ENCODE measurements at regions not wholly inside any gene's neighbourhood (a gene's known extent, or its start where the extent isn't known, plus 50 kb on each side); places are given as distances from the start of the nearest gene placed in this dataset.
"Not testable (repeated sequence)": the region's sequence is repeated elsewhere in the genome, so short reads cannot be mapped to it uniquely, and the experiment has no call there.

DNA sequence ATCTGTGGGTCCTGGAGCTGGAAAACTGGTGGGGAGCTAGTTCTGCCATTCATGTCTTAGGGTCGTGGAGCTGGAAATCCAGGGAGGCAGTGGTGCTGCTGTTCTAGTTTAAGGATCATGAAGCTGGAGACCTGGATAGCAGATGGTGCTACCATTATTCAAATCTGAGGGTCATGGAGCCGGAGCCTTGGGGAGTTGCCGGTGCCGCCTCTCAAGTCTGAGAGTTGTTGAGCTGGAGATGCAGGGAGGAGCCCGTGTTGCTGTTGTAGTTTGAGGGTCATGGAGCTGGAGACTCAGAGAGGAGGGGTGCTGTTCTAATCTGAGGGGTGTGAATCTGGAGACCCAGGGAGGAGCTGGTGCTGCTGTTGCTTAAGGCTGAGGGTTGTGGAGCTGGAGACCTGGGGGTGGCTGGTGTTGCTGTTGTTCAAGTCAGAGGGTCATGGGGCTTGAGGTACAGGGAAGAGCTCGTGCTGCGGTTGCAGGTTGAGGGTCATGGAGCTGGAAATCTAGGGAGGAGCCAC lies 86.0 kb upstream of the ZNF479 start:
- Mint-ChIP-seq H3K36me3 (ENCODE audit: low read depth) (peaks cover 14% of the 10 kb centered on the region), H3K4me3 (no peak overlapping the region), H3K27ac (no peak overlapping the region), H3K27me3 (no peaks in the 10 kb centered on the region), H3K9me3 (peaks cover 71% of the 10 kb centered on the region), H3K4me1 (no peaks in the 10 kb centered on the region)
- no peak for ATAC-seq
- no peak for DNase-seq

DNA sequence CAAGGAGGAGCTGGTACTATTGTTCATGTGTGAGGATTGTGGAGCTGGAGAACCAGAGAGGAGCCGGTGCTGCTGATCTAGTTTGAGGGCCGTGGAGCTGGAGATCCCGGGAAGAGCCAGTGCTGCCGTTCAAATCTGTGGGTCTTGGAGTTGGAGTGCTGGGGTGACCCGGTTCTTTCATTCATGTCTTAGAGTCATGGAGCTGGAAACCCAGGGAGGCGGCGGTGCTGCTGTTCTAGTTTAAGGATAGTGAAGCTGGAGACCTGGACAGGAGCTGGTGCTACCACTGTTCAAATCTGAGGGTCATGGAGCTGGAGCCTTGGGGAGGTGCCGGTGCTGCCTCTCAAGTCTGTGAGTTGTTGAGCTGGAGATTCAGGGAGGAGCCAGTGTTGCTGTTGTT lies 88.5 kb upstream of the ZNF479 start:
- peaks cover 64% of the 10 kb centered on the region for H3K9me3 Mint-ChIP-seq
- no peaks in the 10 kb centered on the region for H3K4me1 Mint-ChIP-seq
- peaks cover 14% of the 10 kb centered on the region for H3K36me3 Mint-ChIP-seq (ENCODE audit: low read depth)
- no peak for ATAC-seq
- H3K27ac Mint-ChIP-seq = no peak overlapping the region
- no peak overlapping the region for H3K4me3 Mint-ChIP-seq
- no peak for DNase-seq
- H3K27me3 Mint-ChIP-seq = no peaks in the 10 kb centered on the region

DNA sequence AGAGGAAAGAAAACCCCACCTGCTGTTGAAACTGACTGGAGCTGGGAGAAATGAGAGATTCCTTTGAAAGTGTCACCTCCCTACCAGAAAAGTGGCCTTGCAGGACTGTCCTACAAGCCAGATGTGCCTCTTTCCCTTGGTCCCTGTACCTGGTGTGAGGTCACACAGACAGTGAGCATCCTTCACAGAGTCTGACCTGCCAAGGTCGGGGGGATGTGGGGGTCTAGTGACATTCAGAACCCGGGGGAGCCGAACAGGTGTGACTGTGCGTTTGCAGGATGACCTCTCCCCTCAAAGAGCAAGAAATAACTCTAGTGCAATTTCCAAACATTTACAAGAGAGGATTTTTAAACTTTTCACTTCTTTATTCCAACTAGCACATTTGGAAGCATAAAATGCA lies 93.4 kb upstream of the ZNF479 start:
- DNase-seq (no peak), ATAC-seq (no peak)
- peaks cover 39% of the 10 kb centered on the region for H3K9me3 Mint-ChIP-seq
- H3K27ac Mint-ChIP-seq = no peak overlapping the region
- H3K4me1 Mint-ChIP-seq = no peaks in the 10 kb centered on the region
- no peaks in the 10 kb centered on the region for H3K27me3 Mint-ChIP-seq
- no peak overlapping the region for H3K4me3 Mint-ChIP-seq
- H3K36me3 Mint-ChIP-seq (ENCODE audit: low read depth) = no peaks in the 10 kb centered on the region

DNA sequence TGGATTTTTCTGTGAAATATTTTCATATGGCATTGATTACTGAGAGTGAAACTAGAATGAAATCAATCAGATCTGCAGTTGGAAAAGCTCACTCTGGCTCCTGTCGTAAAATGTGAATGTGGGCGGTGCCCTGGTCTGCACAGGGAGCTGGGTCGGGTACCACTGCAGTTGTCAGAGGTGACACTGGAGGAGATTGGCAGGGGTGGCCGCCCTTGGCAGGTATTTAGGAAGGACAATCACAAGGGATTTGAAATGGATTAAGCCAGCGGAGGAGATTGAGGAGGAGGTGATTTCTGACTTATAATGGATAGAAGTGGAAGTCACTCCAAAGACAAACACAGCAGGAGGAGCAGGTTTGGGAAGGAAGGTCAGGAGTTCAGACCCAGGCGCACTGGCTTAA lies 109.0 kb upstream of the ZNF479 start:
- DNase-seq; H3K4me1 Mint-ChIP-seq; H3K27me3 Mint-ChIP-seq; H3K36me3 Mint-ChIP-seq (ENCODE audit: low read depth); H3K27ac Mint-ChIP-seq; H3K4me3 Mint-ChIP-seq; ATAC-seq: not testable (repeated sequence)
- H3K9me3 Mint-ChIP-seq = peaks cover 37% of the 10 kb centered on the region

DNA sequence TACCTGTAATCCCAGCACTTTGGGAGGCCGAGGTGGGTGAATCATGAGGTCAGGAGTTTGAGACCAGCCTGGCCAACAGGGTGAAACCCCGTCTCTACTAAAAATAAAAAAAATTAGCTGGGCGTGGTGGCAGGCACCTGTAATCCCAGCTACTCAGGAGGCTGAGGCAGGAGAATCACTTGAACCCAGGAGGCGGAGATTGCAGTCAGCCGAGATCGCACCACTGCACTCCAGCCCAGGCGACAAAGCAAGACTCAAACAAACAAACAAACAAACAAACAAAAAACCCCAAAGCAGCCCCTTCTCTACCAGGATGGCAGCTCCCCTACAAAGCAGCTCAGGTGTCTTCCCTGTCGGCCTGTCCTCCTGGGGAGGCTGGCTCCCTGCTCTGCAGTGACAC lies 111.3 kb upstream of the ZNF479 start:
- not testable (repeated sequence) for H3K27ac Mint-ChIP-seq; H3K4me1 Mint-ChIP-seq; H3K4me3 Mint-ChIP-seq; H3K36me3 Mint-ChIP-seq (ENCODE audit: low read depth); ATAC-seq; DNase-seq; H3K27me3 Mint-ChIP-seq
- H3K9me3 Mint-ChIP-seq = peaks cover 38% of the 10 kb centered on the region

DNA sequence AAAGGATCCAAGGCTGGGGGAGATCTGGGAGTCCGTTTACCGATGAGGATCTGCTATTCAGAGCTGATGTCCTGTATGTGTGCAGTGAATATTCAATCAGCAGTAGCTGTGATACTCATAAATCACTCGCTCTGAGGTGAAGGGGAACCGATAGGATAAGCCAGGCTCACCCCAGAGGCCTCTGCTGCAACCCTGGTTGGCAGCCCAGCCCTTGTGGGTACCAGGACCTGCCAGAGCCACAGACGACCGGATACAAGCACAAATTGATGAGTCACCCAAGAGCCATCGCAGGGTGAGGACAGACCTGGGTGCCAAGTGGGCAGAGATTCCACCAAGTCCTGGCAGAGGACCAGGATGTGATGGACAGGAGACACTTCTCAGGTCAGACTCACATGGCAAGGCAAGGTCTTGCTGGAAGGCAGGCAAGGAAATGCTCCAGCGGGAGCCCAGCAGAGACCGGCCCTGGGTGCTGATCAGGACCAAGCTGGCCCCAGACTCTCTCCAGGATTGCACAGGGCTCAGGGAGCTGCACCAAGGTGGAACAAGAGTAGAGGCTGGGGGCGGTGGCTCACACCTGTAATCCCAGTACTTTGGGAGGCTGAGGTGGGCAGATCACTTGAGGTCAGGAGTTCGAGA lies 112.2 kb upstream of the ZNF479 start:
- H3K27me3 Mint-ChIP-seq; ATAC-seq; H3K27ac Mint-ChIP-seq; H3K4me1 Mint-ChIP-seq; DNase-seq; H3K4me3 Mint-ChIP-seq; H3K36me3 Mint-ChIP-seq (ENCODE audit: low read depth): not testable (repeated sequence)
- H3K9me3 Mint-ChIP-seq = peaks cover 39% of the 10 kb centered on the region

DNA sequence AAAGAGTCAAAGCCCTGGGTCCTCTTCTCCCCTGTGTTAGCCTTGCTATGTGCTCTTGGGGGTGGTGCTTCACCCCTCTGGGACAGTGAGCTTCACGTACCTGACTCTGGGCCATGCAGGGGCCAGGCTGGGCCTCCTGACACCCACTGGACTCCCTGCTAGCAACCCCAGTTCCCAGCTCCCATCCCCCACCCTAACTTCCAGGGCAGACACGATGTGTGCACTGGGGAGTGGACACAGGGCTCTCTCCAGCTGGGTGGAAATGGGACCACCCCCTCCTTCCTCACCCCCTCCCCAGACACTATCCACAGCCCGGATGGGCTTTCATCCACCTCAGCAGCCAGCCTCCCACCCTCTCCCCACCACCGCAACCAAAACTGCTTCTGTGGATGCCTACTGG lies 113.0 kb upstream of the ZNF479 start:
- no peak overlapping the region for H3K27ac Mint-ChIP-seq
- ATAC-seq = no peak
- no peaks in the 10 kb centered on the region for H3K4me1 Mint-ChIP-seq
- no peak for DNase-seq
- H3K4me3 Mint-ChIP-seq = no peak overlapping the region
- no peaks in the 10 kb centered on the region for H3K27me3 Mint-ChIP-seq
- peaks cover 4% of the 10 kb centered on the region for H3K36me3 Mint-ChIP-seq (ENCODE audit: low read depth)
- peaks cover 39% of the 10 kb centered on the region for H3K9me3 Mint-ChIP-seq

DNA sequence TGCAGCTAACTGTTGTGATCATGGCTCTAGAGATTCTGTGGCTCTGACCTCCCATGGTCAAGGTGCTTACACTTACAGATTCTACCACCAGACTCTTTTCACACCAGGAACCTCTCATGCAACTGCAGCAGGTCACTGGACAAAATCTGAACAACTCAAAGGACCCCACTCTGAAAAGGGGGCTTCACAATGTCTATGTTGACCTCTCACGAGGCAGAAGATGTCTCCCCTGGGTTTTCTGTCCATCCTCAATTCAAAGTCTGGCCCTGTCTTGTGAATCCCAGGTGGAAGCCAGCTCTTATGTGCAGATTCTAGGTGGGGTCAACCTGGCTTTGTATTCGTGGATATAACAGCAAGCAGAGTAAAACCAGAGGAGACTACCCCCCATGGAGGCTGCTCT lies 118.6 kb upstream of the ZNF479 start:
- H3K27me3 Mint-ChIP-seq = no peaks in the 10 kb centered on the region
- no peaks in the 10 kb centered on the region for H3K36me3 Mint-ChIP-seq (ENCODE audit: low read depth)
- no peak overlapping the region for H3K27ac Mint-ChIP-seq
- H3K9me3 Mint-ChIP-seq = peaks cover 20% of the 10 kb centered on the region
- no peak for DNase-seq
- no peaks in the 10 kb centered on the region for H3K4me1 Mint-ChIP-seq
- ATAC-seq = no peak
- H3K4me3 Mint-ChIP-seq = no peak overlapping the region

DNA sequence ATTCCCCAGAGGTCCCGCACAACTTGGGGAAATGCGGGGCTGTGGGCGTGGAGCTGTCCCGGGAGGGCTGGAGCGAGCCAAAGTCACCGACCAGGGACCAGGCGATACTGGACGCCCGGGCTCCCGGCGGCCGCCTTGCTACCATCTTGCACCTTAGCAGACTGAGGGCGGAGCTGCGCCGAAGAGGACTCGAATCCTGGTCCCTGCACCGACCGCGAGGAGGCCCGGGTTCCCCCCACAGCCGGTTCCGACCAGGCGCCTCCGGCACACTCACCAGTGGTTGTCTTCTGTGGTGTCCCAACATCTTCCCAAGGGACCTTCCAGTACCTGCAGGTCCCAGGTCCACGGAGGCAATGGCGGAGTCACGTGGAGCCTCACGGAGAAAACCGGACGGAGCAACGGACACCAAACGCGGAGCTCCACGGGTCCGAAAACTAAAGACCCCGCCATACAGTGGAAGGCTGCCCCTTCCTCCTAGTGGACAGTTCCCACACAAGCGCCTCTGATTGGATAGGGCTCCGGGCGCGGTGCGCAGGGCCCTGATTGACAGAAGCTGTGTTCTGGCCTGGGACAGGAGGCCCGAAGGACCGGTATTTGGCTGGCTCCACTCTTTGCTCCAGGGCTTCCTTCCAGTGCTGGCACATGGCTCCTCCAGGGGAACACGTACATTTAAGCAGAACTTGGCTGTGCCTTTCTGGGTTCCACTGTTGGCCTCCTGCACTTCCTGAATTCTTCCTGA lies 124.6 kb upstream of the ZNF479 start:
- Mint-ChIP-seq H3K4me3 (no peak overlapping the region), H3K4me1 (no peaks in the 10 kb centered on the region), H3K27me3 (no peaks in the 10 kb centered on the region), H3K27ac (no peak overlapping the region), H3K36me3 (ENCODE audit: low read depth) (no peaks in the 10 kb centered on the region), H3K9me3 (peaks cover 6% of the 10 kb centered on the region)
- DNase-seq (no peak), ATAC-seq (no peak)

DNA sequence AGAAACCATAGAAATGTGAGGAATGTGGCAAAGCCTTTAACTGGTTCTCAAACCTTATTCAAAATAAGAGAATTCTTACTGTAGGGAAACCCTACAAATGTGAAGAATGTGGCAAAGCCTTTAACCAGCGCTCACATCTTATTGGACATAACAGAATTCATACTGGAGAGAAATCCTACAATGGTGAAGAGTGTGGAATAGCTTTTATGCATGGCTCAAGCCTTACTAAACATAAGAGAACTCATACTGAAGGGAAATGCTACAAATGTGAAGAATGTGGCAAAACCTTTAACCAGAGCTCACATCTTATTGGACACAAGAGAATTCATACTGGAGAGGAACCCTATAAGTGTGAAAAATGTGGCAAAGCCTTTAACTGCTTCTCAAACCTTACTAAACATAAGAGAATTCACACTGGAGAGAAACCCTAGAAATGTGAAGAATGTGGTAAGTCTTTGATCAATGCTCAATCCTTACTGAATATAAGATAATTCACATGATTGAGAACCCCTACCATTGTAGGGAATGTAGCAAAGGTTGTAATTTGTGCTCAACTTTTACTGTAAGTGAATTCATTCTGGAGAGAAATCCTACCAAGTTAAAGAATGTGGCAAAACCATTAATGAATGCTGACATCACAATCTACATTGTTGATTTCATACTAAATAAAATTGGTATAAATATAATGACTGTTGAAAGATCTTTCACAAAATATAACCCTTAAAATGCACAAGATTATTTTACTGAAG lies 142.5 kb upstream of the ZNF479 start:
- DNase-seq (no peak), ATAC-seq (no peak)
- no peaks in the 10 kb centered on the region for H3K27me3 Mint-ChIP-seq
- no peak overlapping the region for H3K4me3 Mint-ChIP-seq
- no peaks in the 10 kb centered on the region for H3K4me1 Mint-ChIP-seq
- peaks cover 50% of the 10 kb centered on the region for H3K9me3 Mint-ChIP-seq
- H3K27ac Mint-ChIP-seq = no peak overlapping the region
- H3K36me3 Mint-ChIP-seq (ENCODE audit: low read depth) = peaks cover 14% of the 10 kb centered on the region

DNA sequence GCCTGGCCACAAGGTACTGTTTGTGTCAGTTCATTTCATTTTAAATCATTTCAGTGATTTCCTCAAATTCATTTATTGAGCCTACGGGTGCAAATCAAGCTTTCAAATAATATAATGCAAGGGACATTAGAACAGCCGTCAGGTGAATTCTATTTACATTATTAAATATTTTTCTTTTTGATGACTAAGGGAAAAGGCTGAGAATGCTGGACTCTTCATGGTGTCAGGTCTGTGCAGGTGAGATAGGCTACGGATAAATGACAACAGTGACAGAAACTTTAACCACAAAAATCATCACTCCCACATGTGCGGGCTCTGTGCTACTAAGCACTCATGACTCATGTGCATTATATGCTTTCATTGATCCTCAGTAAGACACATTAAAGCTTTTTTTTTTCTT lies 149.2 kb upstream of the ZNF716 start:
- Mint-ChIP-seq H3K4me3 (no peak overlapping the region), H3K27ac (no peak overlapping the region), H3K4me1 (no peaks in the 10 kb centered on the region), H3K36me3 (ENCODE audit: low read depth) (no peaks in the 10 kb centered on the region), H3K27me3 (no peaks in the 10 kb centered on the region), H3K9me3 (peaks cover 27% of the 10 kb centered on the region)
- DNase-seq = no peak
- no peak for ATAC-seq

DNA sequence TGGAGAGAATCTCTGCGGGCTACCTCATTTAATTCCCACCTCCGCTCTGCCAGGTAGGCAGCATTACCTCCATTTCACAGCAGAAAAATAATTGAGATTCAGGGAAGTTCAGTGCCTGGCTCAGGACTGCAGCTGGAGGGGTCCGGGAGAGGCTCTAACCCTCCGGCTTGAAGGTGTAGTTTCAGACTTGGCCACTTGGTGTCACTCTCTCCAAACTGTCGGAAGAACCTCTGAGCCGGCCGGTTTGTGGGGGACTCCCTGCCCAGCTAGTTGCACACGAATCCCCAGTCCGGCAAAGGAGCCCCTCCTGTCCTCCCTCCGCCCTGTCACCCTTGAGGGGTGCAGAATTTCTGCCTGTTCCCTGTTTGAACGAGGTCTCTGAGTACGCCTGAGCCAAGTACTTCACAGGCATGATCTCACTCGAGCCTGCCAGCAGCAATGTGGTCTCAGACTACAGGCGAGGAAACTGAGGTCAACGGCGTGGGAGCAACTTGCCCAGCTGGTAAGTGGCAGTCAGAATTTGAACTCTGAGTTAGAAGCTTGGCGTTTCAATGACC lies 144.7 kb upstream of the ZNF716 start:
- Mint-ChIP-seq H3K9me3 (peaks cover 35% of the 10 kb centered on the region), H3K36me3 (ENCODE audit: low read depth) (no peaks in the 10 kb centered on the region), H3K27ac (no peak overlapping the region), H3K27me3 (no peaks in the 10 kb centered on the region), H3K4me3 (no peak overlapping the region), H3K4me1 (no peaks in the 10 kb centered on the region)
- DNase-seq = no peak
- ATAC-seq = no peak

DNA sequence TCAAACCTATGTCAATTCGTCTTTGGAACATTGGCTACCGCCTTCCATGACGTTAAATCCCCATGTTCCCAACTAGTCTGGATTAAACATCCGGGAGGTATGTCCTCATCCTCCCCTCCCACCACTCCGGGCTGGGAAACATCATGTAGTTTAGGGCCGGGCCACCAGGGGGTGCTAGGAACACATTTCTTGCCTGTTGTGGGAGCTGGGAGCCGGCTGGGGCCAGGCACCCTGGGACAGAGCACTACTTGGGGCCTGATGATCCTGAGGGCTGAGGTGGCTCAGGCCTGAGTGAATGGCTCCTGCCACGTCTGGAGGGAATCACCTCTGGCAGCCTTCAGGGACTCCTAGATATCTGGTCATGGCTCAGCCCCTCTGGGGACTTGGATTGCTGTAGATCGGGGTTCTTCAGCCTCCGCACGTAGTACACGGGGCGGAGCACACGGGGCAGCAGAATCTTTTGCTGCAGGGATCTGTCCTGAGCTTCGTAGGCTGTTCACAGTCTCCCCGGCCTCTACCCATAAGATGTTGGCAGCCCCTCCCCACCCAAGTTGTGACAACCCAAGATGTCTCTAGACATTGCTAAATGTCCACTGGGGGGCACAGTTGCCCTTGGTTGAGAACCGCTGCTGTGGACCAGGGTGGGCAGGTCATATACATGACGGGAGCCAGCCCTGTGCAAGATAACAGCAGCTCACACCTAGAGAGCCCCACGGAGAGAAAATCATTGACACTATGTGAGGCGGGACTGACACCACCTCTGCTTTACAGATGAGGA lies 141.2 kb upstream of the ZNF716 start:
- no peaks in the 10 kb centered on the region for H3K4me1 Mint-ChIP-seq
- ATAC-seq (no peak), DNase-seq (peak; percentile 4)
- H3K27ac Mint-ChIP-seq = no peak overlapping the region
- peaks cover 30% of the 10 kb centered on the region for H3K9me3 Mint-ChIP-seq
- no peaks in the 10 kb centered on the region for H3K27me3 Mint-ChIP-seq
- no peak overlapping the region for H3K4me3 Mint-ChIP-seq
- no peaks in the 10 kb centered on the region for H3K36me3 Mint-ChIP-seq (ENCODE audit: low read depth)

DNA sequence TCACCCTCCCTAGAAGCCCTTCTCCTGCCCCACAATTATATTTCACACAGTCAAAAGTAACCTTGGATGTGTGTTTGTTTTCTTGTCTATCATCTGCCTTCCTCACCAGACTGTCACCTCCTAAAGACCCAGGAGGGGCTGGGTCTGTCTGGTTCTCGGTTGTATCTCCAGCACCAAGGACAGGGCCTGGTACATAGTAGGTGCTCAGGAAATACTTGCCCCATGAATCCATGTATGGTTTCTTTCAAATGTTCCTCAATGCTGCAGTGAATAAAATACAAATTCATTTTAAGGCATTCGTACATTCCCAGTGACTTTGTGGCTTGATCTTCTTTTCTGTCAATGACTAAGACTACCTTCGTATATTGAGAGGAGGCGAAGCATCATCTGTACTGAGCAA lies 122.9 kb upstream of the ZNF716 start:
- H3K36me3 Mint-ChIP-seq (ENCODE audit: low read depth) = peaks cover 5% of the 10 kb centered on the region
- DNase-seq = no peak
- H3K27me3 Mint-ChIP-seq = no peaks in the 10 kb centered on the region
- peaks cover 41% of the 10 kb centered on the region for H3K9me3 Mint-ChIP-seq
- H3K4me1 Mint-ChIP-seq = no peaks in the 10 kb centered on the region
- no peak overlapping the region for H3K27ac Mint-ChIP-seq
- no peak for ATAC-seq
- H3K4me3 Mint-ChIP-seq = no peak overlapping the region

All from activated naive CD8-positive, alpha-beta T cell treated with anti-CD3 and anti-CD28 coated beads, Interleukin-2, amount 50 U/mL, for 24 hours (primary cell).